ENCODE measurements at regions not wholly inside any gene's neighbourhood (a gene's known extent, or its start where the extent isn't known, plus 50 kb on each side); places are given as distances from the start of the nearest gene placed in this dataset.

DNA sequence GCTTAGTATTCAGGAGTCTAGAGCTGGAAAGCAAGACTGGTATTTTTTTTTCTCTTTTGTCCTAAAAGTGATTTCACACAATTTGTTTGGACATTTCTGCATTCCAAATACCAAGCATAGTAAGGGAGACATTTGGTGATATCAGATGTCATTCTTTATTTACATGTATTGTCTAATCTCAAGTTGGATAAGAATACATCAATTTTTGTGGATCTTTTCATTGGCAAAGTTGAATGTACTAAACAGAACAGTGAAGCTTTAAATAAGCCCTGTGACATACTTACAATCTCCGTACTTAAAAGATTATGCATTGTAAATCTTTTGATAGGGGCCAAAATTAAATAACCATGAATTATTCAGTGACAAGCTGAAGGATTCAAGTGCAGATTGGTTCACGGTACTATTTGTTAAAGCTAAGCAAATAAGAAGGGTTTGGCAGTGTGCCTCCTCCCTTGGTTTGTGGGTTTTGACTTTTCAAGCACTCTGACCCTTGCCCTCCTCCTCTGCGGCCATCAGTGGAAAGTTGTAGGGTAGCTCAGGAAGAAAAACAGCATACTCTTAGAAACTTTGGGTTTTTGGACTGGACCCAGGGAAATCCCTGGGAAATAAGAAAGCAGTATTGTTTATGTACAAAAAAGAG is 663.7 kb downstream of the ADGRL2 start:
- Histone ChIP-seq H3K9ac (ENCODE audit: low read length in 3 of 3) (no peak overlapping the region), H3K27me3 (ENCODE audit: control insufficient read depth, insufficient read depth, low read length) (no peaks in the 10 kb centered on the region), H3K4me3 (ENCODE audit: low read length in 3 of 3) (no peak overlapping the region), H3K4me1 (ENCODE audit: control insufficient read depth in 2 of 3, insufficient read depth in 2 of 3, low read depth in 1 of 3, low read length in 3 of 3) (peaks cover 0 to 3% (median 0%) of the 10 kb centered on the region in 3 donors), H3K27ac (ENCODE audit: low read depth in 2 of 2, low read length in 2 of 2) (no peak overlapping the region), H3K36me3 (ENCODE audit: control insufficient read depth in 2 of 3, insufficient read depth in 3 of 3, low read length in 3 of 3) (no peaks in the 10 kb centered on the region), H3K9me3 (ENCODE audit: control insufficient read depth in 2 of 3, insufficient read depth in 1 of 3, low read length in 3 of 3) (no peaks in the 10 kb centered on the region)
- intact Hi-C loops (cut with DNase I): no loop called here
- TF ChIP-seq, protein P1, sequence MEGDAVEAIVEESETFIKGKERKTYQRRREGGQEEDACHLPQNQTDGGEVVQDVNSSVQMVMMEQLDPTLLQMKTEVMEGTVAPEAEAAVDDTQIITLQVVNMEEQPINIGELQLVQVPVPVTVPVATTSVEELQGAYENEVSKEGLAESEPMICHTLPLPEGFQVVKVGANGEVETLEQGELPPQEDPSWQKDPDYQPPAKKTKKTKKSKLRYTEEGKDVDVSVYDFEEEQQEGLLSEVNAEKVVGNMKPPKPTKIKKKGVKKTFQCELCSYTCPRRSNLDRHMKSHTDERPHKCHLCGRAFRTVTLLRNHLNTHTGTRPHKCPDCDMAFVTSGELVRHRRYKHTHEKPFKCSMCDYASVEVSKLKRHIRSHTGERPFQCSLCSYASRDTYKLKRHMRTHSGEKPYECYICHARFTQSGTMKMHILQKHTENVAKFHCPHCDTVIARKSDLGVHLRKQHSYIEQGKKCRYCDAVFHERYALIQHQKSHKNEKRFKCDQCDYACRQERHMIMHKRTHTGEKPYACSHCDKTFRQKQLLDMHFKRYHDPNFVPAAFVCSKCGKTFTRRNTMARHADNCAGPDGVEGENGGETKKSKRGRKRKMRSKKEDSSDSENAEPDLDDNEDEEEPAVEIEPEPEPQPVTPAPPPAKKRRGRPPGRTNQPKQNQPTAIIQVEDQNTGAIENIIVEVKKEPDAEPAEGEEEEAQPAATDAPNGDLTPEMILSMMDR (IDR thresholded peaks at IDR 0.05; ENCODE audit: borderline replicate concordance, extremely low read depth, insufficient read depth): no peak
- peak; percentile 55 to 95 (median 74) for DNase-seq
- FAIRE-seq: no peak

DNA sequence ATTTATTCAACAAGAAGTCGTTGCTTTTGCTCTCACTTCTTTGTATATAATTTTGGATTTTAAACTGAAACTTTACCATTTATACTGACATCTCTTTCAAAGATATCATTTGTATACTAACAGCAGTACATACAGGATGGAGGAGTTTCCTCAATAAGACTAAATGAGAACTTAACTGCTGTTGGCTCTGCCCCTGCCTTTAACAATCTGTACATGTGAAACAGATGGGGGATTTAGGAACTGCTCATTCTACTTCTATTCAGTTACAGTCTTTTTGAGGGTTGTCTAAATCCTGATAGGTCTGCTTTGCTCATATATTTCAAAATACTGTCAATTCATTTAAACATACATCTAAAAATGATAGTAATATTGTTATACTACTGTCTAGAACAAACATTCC is 663.2 kb downstream of the ADGRL2 start:
- Histone ChIP-seq H3K9me3 (ENCODE audit: control insufficient read depth in 2 of 3, insufficient read depth in 1 of 3, low read length in 3 of 3) (no peaks in the 10 kb centered on the region), H3K4me3 (ENCODE audit: low read length in 3 of 3) (no peak overlapping the region), H3K36me3 (ENCODE audit: control insufficient read depth in 2 of 3, insufficient read depth in 3 of 3, low read length in 3 of 3) (no peaks in the 10 kb centered on the region), H3K27me3 (ENCODE audit: control insufficient read depth, insufficient read depth, low read length) (no peaks in the 10 kb centered on the region), H3K4me1 (ENCODE audit: control insufficient read depth in 2 of 3, insufficient read depth in 2 of 3, low read depth in 1 of 3, low read length in 3 of 3) (peaks cover 0 to 3% (median 0%) of the 10 kb centered on the region in 3 donors), H3K9ac (ENCODE audit: low read length in 3 of 3) (no peak overlapping the region), H3K27ac (ENCODE audit: low read depth in 2 of 2, low read length in 2 of 2) (no peak overlapping the region)
- DNase-seq (peak in 2 of 5 donors; percentile 22 to 51), FAIRE-seq (no peak)
- TF ChIP-seq, protein P1 (IDR thresholded peaks at IDR 0.05; ENCODE audit: borderline replicate concordance, extremely low read depth, insufficient read depth): no peak
- intact Hi-C loops (cut with DNase I): no loop called here

DNA sequence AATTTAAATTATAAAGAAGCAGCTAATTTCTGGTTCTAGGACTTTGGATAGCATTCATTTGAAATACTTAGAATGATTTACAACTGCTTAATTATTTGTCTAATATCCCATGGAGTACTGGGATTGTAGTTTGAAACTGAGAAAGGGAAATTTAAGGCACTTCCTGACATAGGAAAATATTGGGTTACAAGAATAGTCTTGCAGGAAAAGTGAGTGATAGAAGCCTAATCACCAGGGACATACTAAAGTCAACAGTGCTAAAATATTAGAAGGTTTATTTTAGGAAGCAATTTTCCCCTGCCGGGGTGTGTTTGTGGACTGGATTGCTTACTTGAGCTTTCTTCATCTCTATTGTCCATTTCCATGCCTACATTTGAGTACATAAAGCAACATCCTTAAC is 661.6 kb downstream of the ADGRL2 start:
- peaks cover 0 to 3% (median 0%) of the 10 kb centered on the region in 3 donors for H3K4me1 ChIP-seq (ENCODE audit: control insufficient read depth in 2 of 3, insufficient read depth in 2 of 3, low read depth in 1 of 3, low read length in 3 of 3)
- no peaks in the 10 kb centered on the region for H3K9me3 ChIP-seq (ENCODE audit: control insufficient read depth in 2 of 3, insufficient read depth in 1 of 3, low read length in 3 of 3)
- FAIRE-seq (no peak), DNase-seq (peak in 2 of 5 donors; percentile 55 to 67)
- H3K36me3 ChIP-seq (ENCODE audit: control insufficient read depth in 2 of 3, insufficient read depth in 3 of 3, low read length in 3 of 3): no peaks in the 10 kb centered on the region
- H3K27me3 ChIP-seq (ENCODE audit: control insufficient read depth, insufficient read depth, low read length): no peaks in the 10 kb centered on the region
- intact Hi-C loops (cut with DNase I): no loop called here
- TF ChIP-seq, protein P1 (IDR thresholded peaks at IDR 0.05; ENCODE audit: borderline replicate concordance, extremely low read depth, insufficient read depth): no peak
- H3K4me3 ChIP-seq (ENCODE audit: low read length in 3 of 3): no peak overlapping the region
- no peak overlapping the region for H3K9ac ChIP-seq (ENCODE audit: low read length in 3 of 3)
- H3K27ac ChIP-seq (ENCODE audit: low read depth in 2 of 2, low read length in 2 of 2): no peak overlapping the region

DNA sequence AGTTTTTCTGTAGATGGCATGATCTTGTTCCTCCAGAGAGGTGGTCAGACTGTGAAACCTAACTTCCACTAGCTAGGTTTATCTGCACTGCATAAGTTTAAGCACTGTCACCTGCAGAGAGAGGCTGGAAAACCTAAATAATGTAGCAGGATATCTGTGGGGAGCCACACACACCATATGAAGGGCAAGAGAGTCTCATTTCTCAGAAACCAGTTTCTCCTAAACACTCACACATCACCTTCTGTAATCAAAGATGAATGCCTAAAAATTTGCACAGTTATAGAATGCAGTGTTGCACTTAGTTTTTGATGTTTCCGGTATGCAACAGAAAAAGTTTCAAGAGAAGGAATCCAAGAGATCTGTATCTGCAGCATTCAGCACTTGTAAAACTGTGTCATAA is 654.6 kb downstream of the ADGRL2 start:
- Histone ChIP-seq H3K36me3 (ENCODE audit: control insufficient read depth in 2 of 3, insufficient read depth in 3 of 3, low read length in 3 of 3) (no peaks in the 10 kb centered on the region), H3K4me3 (ENCODE audit: low read length in 3 of 3) (no peak overlapping the region), H3K9me3 (ENCODE audit: control insufficient read depth in 2 of 3, insufficient read depth in 1 of 3, low read length in 3 of 3) (peaks cover 0 to 6% (median 0%) of the 10 kb centered on the region in 3 donors), H3K4me1 (ENCODE audit: control insufficient read depth in 2 of 3, insufficient read depth in 2 of 3, low read depth in 1 of 3, low read length in 3 of 3) (no peaks in the 10 kb centered on the region), H3K27ac (ENCODE audit: low read depth in 2 of 2, low read length in 2 of 2) (no peak overlapping the region), H3K27me3 (ENCODE audit: control insufficient read depth, insufficient read depth, low read length) (no peaks in the 10 kb centered on the region), H3K9ac (ENCODE audit: low read length in 3 of 3) (no peak overlapping the region)
- FAIRE-seq (no peak), DNase-seq (no peak)
- TF ChIP-seq, protein P1 (IDR thresholded peaks at IDR 0.05; ENCODE audit: borderline replicate concordance, extremely low read depth, insufficient read depth): no peak
- intact Hi-C loops (cut with DNase I): no loop called here
